Gastrocnemius medialis (tissue), 4 donors: ENCODE measurements at regions not wholly inside any gene's neighbourhood (a gene's known extent, or its start where the extent isn't known, plus 50 kb on each side); places are given as distances from the start of the nearest gene placed in this dataset.

Source experiments
- POLR2A ChIP-seq, 2 donors: fragments of 450-650 bp; IDR thresholded peaks; one replicate each; pipeline ENCODE4 v1.6.1; 2017; ENCODE audit warnings: antibody characterized with exemption in 2 of 2, mild to moderate bottlenecking in 2 of 2, moderate library complexity in 2 of 2
- TF ChIP-seq, protein P1 (sequence below), 5 experiments: fragments of 450-650 bp in 3 of 5; fragments of 200-600 bp in 2 of 5; sonication (generic) in 2 of 5; IDR thresholded peaks in 4 of 5; conservative IDR thresholded peaks in 1 of 5; 1 replicate in 4 of 5; 2 replicates in 1 of 5; pipeline ENCODE4 v1.5.1; 2016 to 2019; ENCODE audit warnings: antibody characterized with exemption in 5 of 5, mild to moderate bottlenecking in 3 of 5, moderate library complexity in 3 of 5

DNA sequence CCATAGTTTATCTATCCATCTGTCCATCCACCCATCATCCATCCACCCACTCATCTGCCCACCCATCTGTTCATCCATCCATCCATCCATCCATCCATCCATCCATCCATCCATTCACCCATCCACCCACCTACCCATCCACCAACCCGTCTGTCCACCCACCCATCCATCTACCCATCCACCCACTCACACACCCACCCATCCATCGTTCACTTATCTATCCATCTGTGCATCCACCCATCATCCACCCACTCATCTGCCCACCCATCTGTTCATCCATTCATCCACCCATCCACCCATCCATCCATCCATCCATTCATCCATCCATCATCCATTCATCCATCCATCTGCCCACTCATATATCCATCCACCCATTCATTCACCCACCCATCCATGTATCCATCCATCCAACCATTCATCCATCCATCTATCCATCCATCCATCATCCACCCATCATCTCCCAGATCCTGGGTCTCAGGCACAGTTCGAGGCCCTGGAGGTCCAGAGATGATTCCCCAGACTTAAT is 88.2 kb upstream of the WNT4 start:
- TF ChIP-seq POLR2A (IDR thresholded peaks at IDR 0.05), result no peak
- TF ChIP-seq, protein P1, sequence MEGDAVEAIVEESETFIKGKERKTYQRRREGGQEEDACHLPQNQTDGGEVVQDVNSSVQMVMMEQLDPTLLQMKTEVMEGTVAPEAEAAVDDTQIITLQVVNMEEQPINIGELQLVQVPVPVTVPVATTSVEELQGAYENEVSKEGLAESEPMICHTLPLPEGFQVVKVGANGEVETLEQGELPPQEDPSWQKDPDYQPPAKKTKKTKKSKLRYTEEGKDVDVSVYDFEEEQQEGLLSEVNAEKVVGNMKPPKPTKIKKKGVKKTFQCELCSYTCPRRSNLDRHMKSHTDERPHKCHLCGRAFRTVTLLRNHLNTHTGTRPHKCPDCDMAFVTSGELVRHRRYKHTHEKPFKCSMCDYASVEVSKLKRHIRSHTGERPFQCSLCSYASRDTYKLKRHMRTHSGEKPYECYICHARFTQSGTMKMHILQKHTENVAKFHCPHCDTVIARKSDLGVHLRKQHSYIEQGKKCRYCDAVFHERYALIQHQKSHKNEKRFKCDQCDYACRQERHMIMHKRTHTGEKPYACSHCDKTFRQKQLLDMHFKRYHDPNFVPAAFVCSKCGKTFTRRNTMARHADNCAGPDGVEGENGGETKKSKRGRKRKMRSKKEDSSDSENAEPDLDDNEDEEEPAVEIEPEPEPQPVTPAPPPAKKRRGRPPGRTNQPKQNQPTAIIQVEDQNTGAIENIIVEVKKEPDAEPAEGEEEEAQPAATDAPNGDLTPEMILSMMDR (IDR thresholded peaks at IDR 0.05 in 4 of 5, conservative IDR thresholded peaks at IDR 0.05 in 1 of 5), result no peak
